ENCODE measurements at regions not wholly inside any gene's neighbourhood (a gene's known extent, or its start where the extent isn't known, plus 50 kb on each side); places are given as distances from the start of the nearest gene placed in this dataset.

GRCh38 chr14:86414146-86414545, 884.2 kb downstream of the FLRT2 start:
- Histone ChIP-seq H2BK20ac (ENCODE audit: low read depth, low read length) (no peak overlapping the region), H2AK5ac (ENCODE audit: low read depth, low read length) (no peak overlapping the region), H3K56ac (ENCODE audit: extremely low read depth, insufficient read depth, low read length) (no peak overlapping the region), H3K14ac (replicated peaks; ENCODE audit: low read depth, low read length) (no peak overlapping the region), H3K9me1 (ENCODE audit: insufficient read depth, low read length) (no peaks in the 10 kb centered on the region), H4K5ac (ENCODE audit: low read depth, low read length) (no peak overlapping the region), H2AK9ac (replicated peaks; ENCODE audit: low read depth, low read length, poor library complexity) (no peak overlapping the region), H4K20me1 (ENCODE audit: insufficient read depth, low read length) (no peaks in the 10 kb centered on the region), H3K9me3 (ENCODE audit: control insufficient read depth, insufficient read depth, low read length) (no peaks in the 10 kb centered on the region), H2BK120ac (ENCODE audit: low read depth, low read length) (no peak overlapping the region), H3K9ac (ENCODE audit: low read depth, low read length) (no peak overlapping the region), H2BK5ac (ENCODE audit: low read depth, low read length, poor library complexity, severe bottlenecking) (no peak overlapping the region), H3K4me1 (ENCODE audit: control insufficient read depth, insufficient read depth, low read length) (no peaks in the 10 kb centered on the region), H3K36me3 (ENCODE audit: control insufficient read depth, insufficient read depth, low read length) (no peaks in the 10 kb centered on the region), H3K79me1 (ENCODE audit: low read depth in 1 of 2, low read length in 2 of 2) (no peaks in the 10 kb centered on the region), H3K27ac (ENCODE audit: insufficient read depth, low read length) (no peak overlapping the region), H3K4me3 (ENCODE audit: insufficient read depth, low read depth, low read length) (no peak overlapping the region), H2AFZ (replicated peaks; ENCODE audit: low read length, poor library complexity) (no peak overlapping the region), H4K8ac (ENCODE audit: low read depth in 2 of 2, low read length in 2 of 2) (no peak overlapping the region), H3K23ac (ENCODE audit: low read depth, low read length) (no peak overlapping the region), H4K91ac (ENCODE audit: insufficient read depth, low read depth, low read length) (no peak overlapping the region), H3K4me2 (ENCODE audit: low read depth, low read length) (no peak overlapping the region), H3K27me3 (ENCODE audit: control insufficient read depth, insufficient read depth, low read length) (no peaks in the 10 kb centered on the region), H3K18ac (ENCODE audit: low read depth, low read length) (no peak overlapping the region), H2BK15ac (ENCODE audit: low read depth, low read length) (no peak overlapping the region), H3K4ac (ENCODE audit: low read depth, low read length) (no peak overlapping the region)
- in situ Hi-C loops (cut with MboI; ENCODE audit: low sequenced_read_pairs), result no loop called here
- no CpG with 5 or more reads among the region's 1 CpG for WGBS, 2 experiments (ENCODE audit: extremely low coverage in 2 of 2, insufficient read length in 1 of 2)
- CTCF ChIA-PET, result interaction anchor here (1.2 kb wide), 1 partner anchor 8 kb away, joined by 4 read pairs; no protein-coding TSS in a partner anchor
- no peak for DNase-seq
- intact Hi-C loops (cut with micrococcal nuclease), result no loop called here
- no peak for TF ChIP-seq FOS (IDR thresholded peaks at IDR 0.05; ENCODE audit: low read depth, low read length)
- no peak for TF ChIP-seq MAFK (IDR thresholded peaks at IDR 0.05; ENCODE audit: low read depth, low read length)
- no peak for TF ChIP-seq BHLHE40 (IDR thresholded peaks at IDR 0.05; ENCODE audit: low read depth, low read length)
- TF ChIP-seq ELK1 (IDR thresholded peaks at IDR 0.05; ENCODE audit: borderline replicate concordance, low read depth, low read length), result no peak
- no peak for TF ChIP-seq USF2 (IDR thresholded peaks at IDR 0.05; ENCODE audit: low read depth, low read length)
- TF ChIP-seq NFE2L2 (IDR thresholded peaks at IDR 0.05; ENCODE audit: low read depth, low read length), result no peak
- TF ChIP-seq POLR2A (IDR thresholded peaks at IDR 0.05; ENCODE audit: low read depth, low read length), result no peak
- TF ChIP-seq CHD1 (IDR thresholded peaks at IDR 0.05; ENCODE audit: low read depth, low read length), result no peak
- no peak for TF ChIP-seq RCOR1 (IDR thresholded peaks at IDR 0.05; ENCODE audit: insufficient replicate concordance, low read length)
- no peak for TF ChIP-seq RFX5 (IDR thresholded peaks at IDR 0.05; ENCODE audit: low read depth, low read length)
- no peak for TF ChIP-seq SMC3 (IDR thresholded peaks at IDR 0.05; ENCODE audit: low read depth, low read length)
- no peak for TF ChIP-seq CTCF (conservative IDR thresholded peaks at IDR 0.05; ENCODE audit: low read depth, low read length)
- TF ChIP-seq MXI1 (IDR thresholded peaks at IDR 0.05; ENCODE audit: borderline replicate concordance, low read depth, low read length), result no peak
- TF ChIP-seq RAD21 (IDR thresholded peaks at IDR 0.05; ENCODE audit: low read length), result no peak
- BruUV-seq (replicated peaks), result no TSS peak
- dilution Hi-C loops (cut with HindIII; ENCODE audit: low sequenced_read_pairs, unreplicated experiment), result no loop called here
- POLR2A ChIA-PET (ENCODE audit: unreplicated experiment), result no interaction called here
- ATAC-seq (ENCODE audit: low read depth), result no peak

Data from IMR-90 (cell line).